Vagina (tissue), 2 donors: ENCODE measurements at regions not wholly inside any gene's neighbourhood (a gene's known extent, or its start where the extent isn't known, plus 50 kb on each side); places are given as distances from the start of the nearest gene placed in this dataset.
"Not testable (repeated sequence)": the region's sequence is repeated elsewhere in the genome, so short reads cannot be mapped to it uniquely, and the experiment has no call there.

ENCODE experiments used
- CTCF ChIP-seq, 3 experiments: fragments of 450-650 bp in 2 of 3; fragments of 200-600 bp in 1 of 3; sonication (generic) in 1 of 3; IDR thresholded peaks; one replicate each; pipeline ENCODE4 v1.5.1; 2017 to 2019; ENCODE audit warnings: antibody characterized with exemption in 3 of 3, mild to moderate bottlenecking in 2 of 3, moderate library complexity in 2 of 3
- POLR2A ChIP-seq, 2 donors: fragments of 450-650 bp; IDR thresholded peaks; one replicate each; pipeline ENCODE4 v1.6.1; 2017; ENCODE audit warnings: antibody characterized with exemption in 2 of 2, mild to moderate bottlenecking in 2 of 2, moderate library complexity in 2 of 2
- POLR2AphosphoS5 ChIP-seq, 2 donors: sonication (generic); formaldehyde crosslinking; IDR thresholded peaks; one replicate each; pipeline ENCODE4 v1.9.0; 2017; ENCODE audit warnings: antibody characterized with exemption in 2 of 2, mild to moderate bottlenecking in 2 of 2, low read depth in 1 of 2; ENCODE audit not compliant: insufficient read depth in 1 of 2

DNA sequence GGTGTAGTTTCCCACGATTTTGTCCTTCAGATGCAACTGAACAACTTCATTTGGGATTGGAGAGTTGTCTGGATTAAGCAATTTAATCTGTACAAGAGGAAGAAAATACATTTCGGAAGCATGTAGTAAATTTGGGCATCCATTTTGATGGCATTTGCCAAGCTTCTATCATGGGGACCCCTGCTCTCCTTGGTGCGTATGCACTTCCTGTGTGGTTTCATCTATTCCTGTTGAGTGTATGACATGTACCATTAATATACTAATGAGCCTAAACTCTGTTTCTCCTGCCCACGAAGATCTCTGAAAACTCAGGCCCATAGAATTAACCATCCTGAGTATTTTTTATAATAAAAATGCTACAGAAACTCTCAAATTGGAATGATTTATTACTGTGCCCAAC, 105.2 kb downstream of the DDX11 start:
- TF ChIP-seq CTCF (IDR thresholded peaks at IDR 0.05); POLR2A (IDR thresholded peaks at IDR 0.05); POLR2AphosphoS5 (IDR thresholded peaks at IDR 0.05; ENCODE audit: insufficient read depth in 1 of 2, low read depth in 1 of 2): not testable (repeated sequence)
